ENCODE measurements at regions not wholly inside any gene's neighbourhood (a gene's known extent, or its start where the extent isn't known, plus 50 kb on each side); places are given as distances from the start of the nearest gene placed in this dataset.

DNA sequence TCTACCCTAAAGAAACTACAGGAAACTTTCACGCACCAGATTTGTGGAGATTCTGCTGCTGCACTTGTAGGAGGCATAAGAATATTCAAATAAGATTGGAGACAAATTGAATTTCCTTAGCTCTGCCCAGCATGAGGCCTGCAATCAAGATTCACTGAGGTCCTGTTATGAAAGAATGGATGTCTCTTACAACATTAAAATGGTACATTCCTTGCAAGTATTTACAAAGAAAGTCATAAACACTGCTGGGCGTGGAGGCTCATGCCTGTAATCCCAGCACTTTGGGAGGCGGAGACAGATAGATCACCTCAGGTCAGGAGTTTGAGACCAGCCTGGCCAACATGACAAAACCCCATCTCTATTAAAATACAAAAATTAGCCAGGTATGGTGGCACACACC is 74.0 kb upstream of the MAP3K4 start:
- TF ChIP-seq, protein P1, sequence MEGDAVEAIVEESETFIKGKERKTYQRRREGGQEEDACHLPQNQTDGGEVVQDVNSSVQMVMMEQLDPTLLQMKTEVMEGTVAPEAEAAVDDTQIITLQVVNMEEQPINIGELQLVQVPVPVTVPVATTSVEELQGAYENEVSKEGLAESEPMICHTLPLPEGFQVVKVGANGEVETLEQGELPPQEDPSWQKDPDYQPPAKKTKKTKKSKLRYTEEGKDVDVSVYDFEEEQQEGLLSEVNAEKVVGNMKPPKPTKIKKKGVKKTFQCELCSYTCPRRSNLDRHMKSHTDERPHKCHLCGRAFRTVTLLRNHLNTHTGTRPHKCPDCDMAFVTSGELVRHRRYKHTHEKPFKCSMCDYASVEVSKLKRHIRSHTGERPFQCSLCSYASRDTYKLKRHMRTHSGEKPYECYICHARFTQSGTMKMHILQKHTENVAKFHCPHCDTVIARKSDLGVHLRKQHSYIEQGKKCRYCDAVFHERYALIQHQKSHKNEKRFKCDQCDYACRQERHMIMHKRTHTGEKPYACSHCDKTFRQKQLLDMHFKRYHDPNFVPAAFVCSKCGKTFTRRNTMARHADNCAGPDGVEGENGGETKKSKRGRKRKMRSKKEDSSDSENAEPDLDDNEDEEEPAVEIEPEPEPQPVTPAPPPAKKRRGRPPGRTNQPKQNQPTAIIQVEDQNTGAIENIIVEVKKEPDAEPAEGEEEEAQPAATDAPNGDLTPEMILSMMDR (IDR thresholded peaks at IDR 0.05): no peak
- TF ChIP-seq POLR2A (IDR thresholded peaks at IDR 0.05): no peak
